NCI-H526 (cell line): ENCODE measurements at regions not wholly inside any gene's neighbourhood (a gene's known extent, or its start where the extent isn't known, plus 50 kb on each side); places are given as distances from the start of the nearest gene placed in this dataset.
A peak's percentile ranks its signal among the peaks of the same experiment; 100 is the strongest.

ENCODE experiments used
- DNase-seq, 2 experiments: peaks; one replicate each; lab custom pipeline; 2025; lab: John Stamatoyannopoulos, UW

DNA sequence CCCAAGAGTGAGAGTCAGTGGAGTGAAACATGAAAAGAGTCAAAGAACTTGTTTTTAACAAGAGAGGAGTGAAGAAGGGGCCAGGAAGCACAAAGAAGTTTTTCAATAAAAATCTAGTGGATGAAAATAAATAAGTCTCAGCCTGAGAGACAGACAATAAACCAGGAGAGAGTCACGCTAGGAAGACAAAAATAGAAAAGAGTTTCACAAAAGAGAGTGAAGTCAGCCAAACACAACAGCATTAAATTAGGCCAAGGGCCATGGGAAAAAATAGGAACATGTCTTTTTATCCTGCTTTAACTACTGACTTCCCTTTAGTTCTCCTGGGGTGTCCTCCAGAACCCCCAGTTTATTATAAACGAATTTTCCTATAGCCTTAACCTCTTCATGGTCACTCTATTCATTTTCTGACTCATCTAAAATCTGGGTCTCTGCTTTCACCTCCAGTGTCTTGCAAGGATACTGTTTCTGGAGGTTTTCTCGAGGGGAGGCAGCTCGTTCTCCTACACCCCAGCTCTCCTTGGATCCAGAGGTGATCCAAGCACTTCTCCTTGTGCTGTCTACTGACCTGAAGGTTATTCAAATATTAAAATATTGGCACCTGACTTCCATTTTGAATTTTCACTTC is 571.5 kb upstream of the PPP2R3A start:
- no peak for DNase-seq

DNA sequence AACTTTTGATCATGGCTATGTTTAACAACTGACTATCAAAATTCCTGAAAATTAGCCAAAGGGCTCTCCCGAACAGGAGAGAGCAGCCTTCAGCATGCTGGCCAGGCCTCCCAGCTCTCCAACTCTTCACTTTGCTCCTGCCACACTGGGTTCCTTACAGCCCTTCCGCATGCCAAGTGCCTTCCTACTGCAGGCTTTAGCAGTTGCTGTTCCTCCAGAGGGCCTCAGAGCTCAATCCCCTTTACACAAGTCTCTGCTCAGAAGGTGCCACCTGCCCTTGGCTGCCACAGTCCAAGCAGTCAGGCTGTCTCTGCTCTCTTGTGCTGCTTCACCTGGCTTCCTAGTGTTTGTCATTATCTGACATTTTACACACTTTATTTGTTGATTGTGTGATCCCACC is 553.1 kb upstream of the PPP2R3A start:
- DNase-seq, result peak in 1 of 2 experiments; percentile 23

DNA sequence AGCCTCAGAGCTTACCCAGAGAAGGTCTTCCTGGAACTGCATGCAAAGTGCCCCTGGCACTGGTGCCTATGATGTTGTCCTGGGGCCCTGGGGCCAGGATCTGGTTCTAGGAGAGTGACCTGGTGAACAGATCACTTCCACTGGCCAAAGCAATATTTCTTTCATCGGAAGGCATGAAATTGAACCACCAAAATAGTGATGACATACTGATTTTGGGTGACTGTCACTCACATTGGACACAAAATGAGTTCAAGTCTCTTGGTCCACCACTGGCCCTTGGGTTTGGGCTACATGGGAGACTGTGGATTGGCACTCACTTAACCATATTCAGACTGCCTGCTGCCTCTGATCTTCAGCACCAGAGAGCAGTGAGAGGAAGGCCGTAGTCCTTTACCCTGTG is 549.3 kb upstream of the PPP2R3A start:
- no peak for DNase-seq

DNA sequence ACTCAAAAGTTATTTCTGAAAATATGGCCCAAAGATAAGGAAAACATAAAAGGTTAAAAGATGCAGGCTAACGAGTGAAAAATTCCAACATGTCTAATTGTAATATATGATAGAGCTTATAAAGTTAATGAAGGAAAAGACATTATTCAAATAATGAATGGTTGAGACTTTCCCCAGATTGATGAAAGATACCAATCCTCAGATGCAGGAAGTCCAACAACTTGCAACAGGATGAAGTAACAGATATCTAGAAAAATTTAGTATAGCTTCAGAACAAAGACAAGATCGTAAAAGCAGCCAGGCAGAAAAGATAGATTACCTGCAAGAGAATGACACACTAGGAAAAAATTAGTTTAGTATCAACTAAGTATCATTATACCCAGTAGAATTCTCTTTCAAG is 546.4 kb upstream of the PPP2R3A start:
- no peak for DNase-seq

DNA sequence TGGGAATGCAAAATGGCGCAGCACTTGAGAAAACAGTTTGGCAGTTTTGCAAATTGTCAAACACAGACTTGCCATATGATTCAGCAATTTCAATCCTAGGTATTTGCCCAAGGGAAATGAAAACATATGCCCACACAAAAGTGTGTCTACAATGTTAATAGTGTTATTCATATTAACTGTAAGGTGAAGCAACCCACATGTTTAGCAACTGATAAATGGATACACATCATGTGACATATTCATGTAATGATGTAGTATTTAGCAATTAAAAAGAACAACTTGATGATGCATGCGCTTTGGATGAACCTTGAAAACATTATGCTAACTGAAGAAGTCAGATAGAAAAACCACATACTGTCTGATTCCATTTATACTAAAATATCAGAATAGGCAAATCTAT is 539.0 kb upstream of the PPP2R3A start:
- DNase-seq, result no peak

DNA sequence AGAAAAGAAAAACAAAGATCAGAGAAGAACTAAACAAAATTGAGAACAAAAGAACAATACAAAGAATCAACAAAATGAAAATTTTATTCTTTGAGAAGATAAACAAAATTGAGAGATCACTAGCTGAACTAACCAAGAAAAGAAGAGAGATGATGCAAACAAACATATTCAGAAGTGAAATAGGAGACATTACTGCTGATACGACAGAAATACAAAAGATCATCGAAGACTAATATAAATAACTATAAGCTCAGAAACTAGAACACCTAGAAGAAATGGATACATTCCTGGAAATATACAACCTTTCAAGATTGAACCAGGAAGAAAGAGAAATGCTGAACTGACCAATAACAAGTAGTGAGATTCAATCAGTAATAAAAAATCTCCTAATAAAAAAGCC is 533.1 kb upstream of the PPP2R3A start:
- no peak for DNase-seq

DNA sequence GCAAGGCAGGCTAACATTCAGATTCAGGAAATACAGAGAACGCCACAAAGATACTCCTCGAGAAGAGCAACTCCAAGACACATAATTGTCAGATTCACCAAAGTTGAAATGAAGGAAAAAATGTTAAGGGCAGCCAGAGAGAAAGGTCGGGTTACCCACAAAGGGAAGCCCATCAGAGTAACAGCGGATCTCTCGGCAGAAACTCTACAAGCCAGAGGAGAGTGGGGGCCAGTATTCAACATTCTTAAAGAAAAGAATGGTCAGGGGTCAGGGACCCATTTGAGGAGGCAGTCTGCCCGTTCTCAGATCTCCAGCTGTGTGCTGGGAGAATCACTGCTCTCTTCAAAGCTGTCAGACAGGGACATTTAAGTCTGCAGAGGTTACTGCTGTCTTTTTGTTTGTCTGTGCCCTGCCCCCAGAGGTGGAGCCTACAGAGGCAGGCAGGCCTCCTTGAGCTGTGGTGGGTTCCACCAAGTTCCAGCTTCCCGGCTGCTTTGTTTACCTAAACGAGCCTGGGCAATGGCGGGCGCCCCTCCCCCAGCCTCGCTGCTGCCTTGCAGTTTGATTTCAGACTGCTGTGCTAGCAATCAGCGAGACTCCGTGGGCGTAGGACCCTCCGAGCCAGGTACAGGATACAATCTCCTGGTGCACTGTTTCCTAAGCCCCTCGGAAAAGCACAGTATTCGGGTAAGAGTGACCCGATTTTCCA is 526.5 kb upstream of the PPP2R3A start:
- peak; percentile 51 to 54 for DNase-seq

DNA sequence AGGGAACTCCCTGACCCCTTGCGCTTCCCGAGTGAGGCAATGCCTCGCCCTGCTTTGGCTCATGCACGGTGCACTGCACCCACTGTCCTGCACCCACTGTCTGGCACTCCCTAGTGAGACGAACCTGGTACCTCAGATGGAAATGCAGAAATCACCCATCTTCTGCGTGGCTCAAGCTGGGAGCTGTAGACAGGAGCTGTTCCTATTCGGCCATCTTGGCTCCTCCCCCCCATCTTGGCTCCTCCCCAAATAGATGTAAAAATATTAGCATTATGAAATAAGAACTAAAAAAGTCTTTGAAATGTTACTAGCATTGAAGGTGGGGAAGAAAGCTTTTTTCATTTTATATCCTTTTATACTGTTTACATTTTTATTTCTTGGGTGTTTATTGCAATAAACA is 525.9 kb upstream of the PPP2R3A start:
- peak; percentile 22 to 47 for DNase-seq

DNA sequence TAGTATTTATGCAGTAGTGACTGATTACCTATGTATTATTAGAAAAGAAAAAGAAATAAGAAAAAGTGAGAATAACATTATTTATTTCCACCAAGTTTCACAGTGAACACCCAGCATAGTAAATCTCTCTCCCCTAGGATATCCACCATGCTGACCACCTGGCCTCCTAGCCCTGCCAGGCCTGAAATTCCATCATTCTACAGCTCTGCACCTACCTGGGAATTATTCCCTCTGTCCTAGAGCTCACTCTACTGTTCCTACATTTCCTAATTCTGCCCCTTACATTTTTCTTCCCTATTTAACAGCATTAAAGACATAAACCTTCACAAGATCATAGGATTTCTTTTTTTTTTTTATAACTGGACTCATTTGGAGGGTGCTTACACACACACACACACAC is 525.3 kb upstream of the PPP2R3A start:
- peak; percentile 7 to 15 for DNase-seq

DNA sequence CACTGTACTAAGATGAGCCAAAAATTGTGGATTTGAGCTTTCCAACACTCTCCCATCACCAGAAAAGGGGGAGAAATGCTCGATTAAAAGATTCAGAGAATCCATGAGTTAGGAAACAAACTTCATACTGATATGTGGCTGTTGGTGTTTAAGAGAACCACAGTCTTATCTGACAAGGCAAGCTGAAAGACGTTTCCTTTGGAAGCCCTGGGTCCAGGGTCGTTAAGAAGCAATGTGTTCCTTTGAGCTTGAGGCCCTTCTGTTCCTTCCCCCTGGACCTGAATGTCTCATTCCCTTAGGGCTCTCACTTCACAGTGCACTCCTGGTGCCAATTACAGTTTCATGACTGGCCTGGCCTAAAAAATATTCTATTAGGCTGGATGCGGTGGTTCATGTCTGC is 524.8 kb upstream of the PPP2R3A start:
- no peak for DNase-seq

DNA sequence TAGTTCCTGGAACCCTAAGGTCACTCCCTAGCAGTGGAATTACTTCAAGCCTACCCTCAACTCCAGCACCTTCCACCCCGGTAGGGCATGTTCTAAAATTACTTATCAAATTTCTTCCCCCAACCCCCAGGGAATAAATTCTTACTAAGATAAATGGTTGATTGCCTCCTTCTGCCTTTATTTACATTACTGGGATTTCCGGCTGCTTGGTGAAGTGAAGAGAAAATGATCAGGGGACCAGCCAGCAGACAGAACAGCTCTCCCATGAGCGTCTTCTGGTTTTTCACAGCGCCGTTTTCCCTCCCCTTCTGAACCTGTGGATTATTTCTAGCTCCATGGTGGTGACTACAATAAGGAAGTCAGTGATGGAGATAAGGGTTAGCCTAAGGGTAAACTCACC is 521.5 kb upstream of the PPP2R3A start:
- DNase-seq, result no peak

DNA sequence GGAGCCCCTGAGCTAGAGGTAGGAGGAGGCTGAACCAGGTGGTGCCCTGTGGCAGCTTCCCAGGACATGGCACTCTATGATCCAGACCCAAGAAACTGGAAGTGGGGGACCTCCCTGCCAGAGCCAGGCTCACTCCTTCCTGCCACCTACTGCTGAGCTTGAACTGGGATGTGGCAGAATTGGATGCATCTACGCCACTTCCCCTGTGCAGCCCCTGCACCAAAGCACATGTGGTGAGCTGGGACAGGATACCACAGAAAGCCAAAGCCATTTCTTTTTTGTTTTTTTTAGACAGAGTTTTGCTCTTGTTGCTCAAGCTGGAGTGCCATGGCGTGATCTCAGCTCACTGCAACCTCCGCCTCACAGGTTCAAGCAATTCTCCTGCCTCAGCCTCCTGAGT is 518.0 kb upstream of the PPP2R3A start:
- no peak for DNase-seq

DNA sequence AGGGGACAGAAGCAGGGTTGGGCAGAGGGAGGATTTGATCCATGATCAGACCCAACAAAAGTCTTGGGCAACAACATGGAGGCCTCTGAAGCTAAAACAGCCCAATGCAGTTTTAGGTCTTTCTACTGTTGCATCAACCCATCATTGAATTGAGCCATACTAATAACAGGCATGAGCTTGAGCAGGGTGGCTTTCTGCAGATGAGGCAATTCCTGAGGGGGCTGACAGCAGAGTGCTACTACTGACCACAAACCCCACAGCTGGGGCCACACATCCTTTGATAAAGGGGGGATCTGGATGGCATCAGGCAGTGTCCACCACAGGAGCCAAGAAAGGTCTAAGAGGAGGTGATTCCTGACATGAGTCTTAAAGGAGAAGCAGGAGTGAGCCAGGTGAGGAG is 517.0 kb upstream of the PPP2R3A start:
- no peak for DNase-seq

DNA sequence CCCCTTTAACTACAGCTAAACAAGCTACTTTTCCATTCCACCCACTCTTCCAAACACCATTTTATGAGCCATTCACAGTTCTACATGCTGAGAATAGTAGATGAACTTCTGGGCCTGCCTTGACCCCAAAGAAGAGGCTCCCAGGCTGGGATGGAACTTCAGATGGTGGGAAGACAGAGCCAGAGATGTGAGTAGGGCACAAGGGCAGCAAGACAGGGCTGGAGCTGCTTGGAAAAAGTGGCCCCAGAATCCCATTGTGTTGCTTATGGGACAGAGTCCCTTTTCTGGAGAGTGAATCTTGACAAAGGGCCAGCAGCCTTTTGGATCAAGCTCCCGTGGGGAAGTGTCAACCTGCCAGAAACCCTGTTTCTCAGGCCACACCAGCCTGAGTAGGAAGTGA is 516.5 kb upstream of the PPP2R3A start:
- DNase-seq, result no peak

DNA sequence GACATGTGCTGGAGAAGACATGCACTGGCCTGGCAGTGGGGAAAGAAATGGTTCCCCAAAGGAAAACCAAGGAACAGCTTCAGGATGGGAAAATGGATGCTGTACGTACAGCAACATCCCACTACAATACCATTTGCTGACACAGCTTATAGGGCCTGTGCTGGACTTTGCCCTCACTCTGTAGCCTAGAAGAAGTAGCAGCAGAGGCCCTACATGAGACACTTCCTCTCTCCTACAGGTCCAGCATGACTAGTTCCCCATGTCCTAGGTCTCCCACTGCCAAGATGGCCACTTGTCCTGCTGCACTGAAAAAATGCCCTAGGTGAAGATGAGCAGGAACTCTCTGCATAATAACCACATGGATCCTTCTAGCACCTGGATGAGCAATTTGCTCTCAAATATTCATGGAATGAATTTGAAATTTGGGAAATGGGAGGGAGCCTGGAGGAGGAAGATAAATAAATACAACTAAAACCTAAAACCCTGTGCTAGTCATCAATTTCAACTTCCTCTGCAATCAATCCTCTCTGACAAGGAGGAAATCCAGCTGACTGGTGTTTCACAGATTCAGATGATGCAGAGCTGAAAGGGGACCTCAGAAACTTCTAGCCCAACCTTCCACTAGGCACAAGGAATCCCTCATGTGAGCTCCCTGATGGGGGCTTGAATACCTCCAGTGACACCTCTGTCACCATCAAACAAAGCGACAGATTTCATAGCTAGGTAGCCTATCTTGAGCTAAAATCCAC is 514.3 kb upstream of the PPP2R3A start:
- DNase-seq, result no peak

DNA sequence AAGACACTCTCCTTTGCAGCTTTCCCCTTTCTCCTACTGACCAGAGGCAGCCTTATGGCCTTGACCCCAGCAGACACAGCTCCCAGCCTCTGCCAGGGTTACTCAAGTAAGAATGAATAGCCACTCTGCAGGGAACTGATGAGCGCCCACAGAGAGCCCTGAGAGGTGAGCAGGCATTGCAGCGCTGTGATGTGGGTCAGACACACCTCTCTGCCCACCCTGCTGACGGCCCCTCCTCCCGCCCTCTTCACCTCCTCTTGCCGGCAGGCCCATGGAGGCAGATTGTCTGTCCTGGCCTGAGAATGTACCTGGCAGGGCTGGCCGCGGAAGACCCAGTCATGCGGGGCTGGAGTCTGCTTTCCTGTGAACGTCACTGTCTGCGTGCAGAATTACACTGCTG is 512.6 kb upstream of the PPP2R3A start:
- no peak for DNase-seq

DNA sequence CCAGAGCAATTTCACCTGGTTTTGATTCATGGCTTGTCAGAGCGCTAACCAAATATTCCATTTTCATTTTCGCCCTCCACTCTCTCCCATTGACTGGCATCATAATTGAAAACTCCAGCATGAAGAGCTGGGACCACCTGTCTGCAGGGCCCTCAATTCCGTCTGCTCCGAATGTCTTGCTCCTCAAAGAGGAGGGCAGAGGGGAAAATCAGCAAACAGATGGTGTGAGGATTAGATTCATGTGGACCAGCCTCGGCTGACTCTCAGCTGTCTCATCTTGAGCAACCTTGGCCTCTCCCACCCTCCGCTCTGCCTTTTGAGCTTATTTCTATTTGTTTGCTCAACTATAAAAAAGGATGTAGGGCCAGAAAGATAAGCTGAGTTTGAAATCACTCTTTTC is 512.2 kb upstream of the PPP2R3A start:
- DNase-seq, result no peak

DNA sequence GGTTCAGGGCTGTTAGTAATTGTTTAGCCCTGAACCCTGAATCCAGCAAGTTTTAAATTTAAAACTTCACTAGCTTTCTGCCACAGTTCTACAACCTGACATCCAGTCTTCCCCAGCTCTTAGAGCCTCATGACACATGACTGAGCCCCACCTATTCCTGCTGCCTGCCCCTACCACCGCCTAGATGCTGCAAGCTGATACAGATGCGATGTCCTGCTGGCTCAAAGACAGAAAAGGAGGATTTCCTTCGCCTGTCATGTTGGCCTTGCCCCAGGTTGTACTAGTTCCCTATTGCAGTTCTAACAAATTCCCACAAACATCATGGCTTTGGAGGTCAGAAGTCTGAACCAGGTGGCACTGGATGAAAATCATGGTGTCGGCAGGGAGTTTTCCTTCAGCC is 510.6 kb upstream of the PPP2R3A start:
- DNase-seq, result no peak

DNA sequence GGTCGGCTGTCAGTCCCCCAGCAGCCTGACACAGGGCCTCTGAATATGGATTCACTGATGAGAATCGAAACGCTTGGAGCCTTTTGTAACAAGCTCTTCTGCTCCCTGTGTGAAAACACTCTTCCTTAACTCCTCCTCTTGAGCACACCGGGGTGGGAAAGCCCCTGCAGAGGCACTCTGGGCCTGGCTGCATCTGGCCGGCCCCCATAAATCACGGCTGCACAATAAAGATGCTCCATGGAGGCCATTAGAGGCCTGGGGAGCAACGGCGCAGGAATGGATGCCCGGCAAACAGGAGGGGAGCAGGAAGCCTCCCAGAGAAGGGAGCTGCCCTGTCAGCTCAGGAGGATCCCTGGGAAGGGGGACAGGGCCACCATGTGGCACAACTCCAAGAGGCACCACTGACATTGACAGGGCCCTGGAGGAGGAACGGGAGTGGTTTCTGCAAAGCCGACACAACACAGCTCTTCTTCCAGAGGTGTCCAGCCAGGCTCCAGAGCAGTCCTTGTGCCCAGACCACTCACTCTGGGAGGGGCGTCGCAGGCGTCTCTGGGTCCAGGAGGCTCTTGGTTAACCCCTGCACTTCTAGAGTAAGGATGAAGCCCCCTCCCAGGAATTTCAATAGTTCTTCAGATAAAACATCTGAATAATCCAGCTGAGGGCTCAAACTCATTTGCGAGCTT is 509.3 kb upstream of the PPP2R3A start:
- DNase-seq, result peak; percentile 58 to 78

DNA sequence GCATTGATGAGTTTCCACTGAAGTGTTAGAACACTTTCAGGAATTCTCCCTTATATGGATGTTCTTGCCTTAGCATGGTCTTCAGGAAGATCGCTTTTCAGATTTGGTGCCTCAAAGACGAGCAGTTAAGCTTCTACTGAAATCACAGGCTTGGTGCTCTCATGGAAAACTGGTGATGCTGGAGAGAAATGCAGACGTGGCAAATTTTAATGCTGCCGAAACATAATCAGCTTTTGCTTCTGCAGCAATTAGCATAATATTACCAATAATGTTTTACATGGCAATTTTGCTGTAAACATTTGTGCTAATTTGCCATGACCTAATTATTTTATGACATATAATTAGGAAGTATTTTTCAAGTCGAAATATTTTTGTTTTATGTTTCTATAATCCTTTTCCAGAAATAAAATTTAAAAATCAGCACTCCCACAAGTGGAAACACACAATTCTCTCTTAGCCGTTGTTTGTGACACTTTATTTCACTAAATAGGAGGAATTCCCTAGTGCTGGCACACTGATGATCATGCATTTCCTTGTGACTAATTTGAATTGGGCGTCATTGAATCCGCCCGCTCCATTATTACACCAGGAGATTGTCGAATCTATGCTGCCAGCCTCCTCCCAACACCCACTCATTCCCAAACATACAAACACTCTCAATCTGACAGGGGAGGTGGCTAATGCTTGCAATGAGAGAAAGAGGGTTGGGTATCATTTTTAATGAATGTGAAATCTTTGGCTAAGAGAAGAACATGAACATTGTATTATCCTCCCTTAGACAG is 506.8 kb upstream of the PPP2R3A start:
- no peak for DNase-seq

DNA sequence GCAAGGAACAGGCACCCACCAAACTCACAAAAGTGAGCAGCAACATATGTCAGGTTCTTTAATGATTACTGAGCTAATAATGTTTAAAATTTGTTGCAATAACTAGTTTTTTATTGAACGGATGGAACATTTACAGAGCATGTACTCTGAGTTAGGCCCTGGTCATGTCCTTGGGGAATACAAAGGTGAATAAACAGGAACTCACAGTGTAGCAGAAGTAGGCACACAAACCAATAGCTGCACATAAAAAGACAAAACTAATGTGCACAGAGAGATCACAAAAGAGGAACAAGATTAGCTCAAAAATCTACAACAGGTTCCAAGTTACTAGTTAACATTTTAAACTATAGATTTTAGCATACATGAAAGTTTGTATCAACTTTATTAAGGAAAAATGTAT is 505.3 kb upstream of the PPP2R3A start:
- no peak for DNase-seq

DNA sequence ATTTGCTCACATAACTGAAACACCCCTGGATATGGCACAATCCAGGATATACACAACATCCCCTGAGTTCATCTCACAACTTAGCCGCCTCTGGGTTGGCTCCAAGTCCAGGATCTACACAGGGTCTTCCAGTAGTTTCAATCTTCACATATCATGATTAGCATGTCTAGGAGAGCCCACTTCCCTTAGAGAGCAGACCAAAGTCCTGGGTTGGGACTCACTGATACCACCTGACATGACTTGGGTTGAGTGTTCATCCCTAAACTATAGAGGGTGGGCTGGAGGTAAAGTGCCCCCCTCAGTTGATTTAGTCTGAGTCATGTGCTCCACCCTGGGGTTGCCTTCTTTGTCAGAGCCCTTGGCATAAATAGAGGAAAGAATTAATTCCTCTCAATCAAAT is 493.6 kb upstream of the PPP2R3A start:
- DNase-seq, result no peak
